ENCODE measurements at regions not wholly inside any gene's neighbourhood (a gene's known extent, or its start where the extent isn't known, plus 50 kb on each side); places are given as distances from the start of the nearest gene placed in this dataset.

DNA sequence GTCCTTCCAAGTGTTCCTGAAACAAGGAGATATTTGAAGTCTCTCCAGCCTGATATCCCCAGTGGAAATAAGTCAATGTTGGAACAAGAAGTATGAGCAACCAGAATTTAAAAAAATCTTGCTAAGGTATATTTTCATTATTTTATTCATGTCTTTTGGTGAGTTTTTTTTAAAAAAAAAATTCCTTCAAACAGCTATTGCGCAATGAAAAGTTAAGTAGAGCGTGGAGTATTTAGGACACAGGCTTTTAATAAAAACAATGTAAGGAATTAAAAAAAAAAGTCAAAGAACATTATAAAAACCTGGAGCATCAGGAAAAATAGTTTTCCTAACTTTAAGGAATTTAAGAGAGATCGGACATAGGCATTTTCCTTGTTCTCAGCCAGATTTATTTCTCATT, 940.4 kb downstream of the KCNJ2 start:
- TF ChIP-seq TAF1 (conservative IDR thresholded peaks at IDR 0.05) (no peak), GABPA (IDR thresholded peaks at IDR 0.05 in 1 of 2, conservative IDR thresholded peaks at IDR 0.05 in 1 of 2) (no peak), RAD21 (IDR thresholded peaks at IDR 0.05) (no peak), JUND (IDR thresholded peaks at IDR 0.05) (no peak), SP1 (IDR thresholded peaks at IDR 0.05) (no peak), HNF4A (conservative IDR thresholded peaks at IDR 0.05) (no peak)
- TF ChIP-seq, protein P1, sequence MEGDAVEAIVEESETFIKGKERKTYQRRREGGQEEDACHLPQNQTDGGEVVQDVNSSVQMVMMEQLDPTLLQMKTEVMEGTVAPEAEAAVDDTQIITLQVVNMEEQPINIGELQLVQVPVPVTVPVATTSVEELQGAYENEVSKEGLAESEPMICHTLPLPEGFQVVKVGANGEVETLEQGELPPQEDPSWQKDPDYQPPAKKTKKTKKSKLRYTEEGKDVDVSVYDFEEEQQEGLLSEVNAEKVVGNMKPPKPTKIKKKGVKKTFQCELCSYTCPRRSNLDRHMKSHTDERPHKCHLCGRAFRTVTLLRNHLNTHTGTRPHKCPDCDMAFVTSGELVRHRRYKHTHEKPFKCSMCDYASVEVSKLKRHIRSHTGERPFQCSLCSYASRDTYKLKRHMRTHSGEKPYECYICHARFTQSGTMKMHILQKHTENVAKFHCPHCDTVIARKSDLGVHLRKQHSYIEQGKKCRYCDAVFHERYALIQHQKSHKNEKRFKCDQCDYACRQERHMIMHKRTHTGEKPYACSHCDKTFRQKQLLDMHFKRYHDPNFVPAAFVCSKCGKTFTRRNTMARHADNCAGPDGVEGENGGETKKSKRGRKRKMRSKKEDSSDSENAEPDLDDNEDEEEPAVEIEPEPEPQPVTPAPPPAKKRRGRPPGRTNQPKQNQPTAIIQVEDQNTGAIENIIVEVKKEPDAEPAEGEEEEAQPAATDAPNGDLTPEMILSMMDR (IDR thresholded peaks at IDR 0.05; ENCODE audit: low read depth, low read length, missing input control), result no peak
- TF ChIP-seq, protein P2, sequence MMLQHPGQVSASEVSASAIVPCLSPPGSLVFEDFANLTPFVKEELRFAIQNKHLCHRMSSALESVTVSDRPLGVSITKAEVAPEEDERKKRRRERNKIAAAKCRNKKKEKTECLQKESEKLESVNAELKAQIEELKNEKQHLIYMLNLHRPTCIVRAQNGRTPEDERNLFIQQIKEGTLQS (IDR thresholded peaks at IDR 0.05), result no peak
- TF ChIP-seq, protein P3, sequence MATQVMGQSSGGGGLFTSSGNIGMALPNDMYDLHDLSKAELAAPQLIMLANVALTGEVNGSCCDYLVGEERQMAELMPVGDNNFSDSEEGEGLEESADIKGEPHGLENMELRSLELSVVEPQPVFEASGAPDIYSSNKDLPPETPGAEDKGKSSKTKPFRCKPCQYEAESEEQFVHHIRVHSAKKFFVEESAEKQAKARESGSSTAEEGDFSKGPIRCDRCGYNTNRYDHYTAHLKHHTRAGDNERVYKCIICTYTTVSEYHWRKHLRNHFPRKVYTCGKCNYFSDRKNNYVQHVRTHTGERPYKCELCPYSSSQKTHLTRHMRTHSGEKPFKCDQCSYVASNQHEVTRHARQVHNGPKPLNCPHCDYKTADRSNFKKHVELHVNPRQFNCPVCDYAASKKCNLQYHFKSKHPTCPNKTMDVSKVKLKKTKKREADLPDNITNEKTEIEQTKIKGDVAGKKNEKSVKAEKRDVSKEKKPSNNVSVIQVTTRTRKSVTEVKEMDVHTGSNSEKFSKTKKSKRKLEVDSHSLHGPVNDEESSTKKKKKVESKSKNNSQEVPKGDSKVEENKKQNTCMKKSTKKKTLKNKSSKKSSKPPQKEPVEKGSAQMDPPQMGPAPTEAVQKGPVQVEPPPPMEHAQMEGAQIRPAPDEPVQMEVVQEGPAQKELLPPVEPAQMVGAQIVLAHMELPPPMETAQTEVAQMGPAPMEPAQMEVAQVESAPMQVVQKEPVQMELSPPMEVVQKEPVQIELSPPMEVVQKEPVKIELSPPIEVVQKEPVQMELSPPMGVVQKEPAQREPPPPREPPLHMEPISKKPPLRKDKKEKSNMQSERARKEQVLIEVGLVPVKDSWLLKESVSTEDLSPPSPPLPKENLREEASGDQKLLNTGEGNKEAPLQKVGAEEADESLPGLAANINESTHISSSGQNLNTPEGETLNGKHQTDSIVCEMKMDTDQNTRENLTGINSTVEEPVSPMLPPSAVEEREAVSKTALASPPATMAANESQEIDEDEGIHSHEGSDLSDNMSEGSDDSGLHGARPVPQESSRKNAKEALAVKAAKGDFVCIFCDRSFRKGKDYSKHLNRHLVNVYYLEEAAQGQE (IDR thresholded peaks at IDR 0.05), result no peak

Data from liver (tissue), 3 donors.